ENCODE measurements at regions not wholly inside any gene's neighbourhood (a gene's known extent, or its start where the extent isn't known, plus 50 kb on each side); places are given as distances from the start of the nearest gene placed in this dataset.
"Not testable (repeated sequence)": the region's sequence is repeated elsewhere in the genome, so short reads cannot be mapped to it uniquely, and the experiment has no call there.

DNA sequence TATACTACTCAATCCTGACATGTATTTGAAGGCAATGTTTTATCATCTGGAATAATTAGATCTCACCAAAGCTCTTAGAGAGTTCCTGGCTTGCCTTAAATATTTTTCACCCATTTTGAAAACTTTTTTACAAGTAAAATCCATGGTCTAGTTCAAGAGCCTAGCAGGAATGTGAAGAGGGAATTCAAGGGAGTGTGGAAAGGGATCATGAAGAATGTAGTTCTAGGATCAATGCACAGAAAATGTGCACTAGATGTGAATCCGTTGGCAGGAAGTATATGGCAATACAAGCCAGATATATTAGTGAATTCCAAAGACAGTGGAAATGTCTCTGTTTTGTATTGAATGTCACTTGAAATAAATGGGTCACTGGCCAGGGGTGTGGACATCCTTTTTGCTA lies 167.9 kb upstream of the MOCS2 start:
- no peak for DNase-seq

DNA sequence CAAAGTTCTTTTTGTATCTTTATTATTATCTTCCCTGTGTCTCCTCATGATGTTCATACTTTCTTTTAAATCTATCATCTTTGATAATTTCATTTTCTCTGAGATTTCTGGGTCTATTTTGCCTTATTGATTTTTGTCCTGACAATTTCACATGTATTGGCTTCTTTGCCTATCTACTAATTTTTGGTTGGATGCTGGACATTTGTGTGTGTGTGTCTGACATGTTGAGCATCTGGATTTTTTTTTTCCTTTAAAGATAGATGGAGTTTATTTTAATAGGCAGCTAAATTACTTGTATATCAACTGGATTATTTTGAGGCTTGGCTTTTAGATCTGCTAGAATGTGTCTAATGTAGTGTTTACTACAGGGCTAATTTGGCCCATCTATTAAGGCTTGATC lies 178.0 kb upstream of the MOCS2 start:
- no peak for DNase-seq

DNA sequence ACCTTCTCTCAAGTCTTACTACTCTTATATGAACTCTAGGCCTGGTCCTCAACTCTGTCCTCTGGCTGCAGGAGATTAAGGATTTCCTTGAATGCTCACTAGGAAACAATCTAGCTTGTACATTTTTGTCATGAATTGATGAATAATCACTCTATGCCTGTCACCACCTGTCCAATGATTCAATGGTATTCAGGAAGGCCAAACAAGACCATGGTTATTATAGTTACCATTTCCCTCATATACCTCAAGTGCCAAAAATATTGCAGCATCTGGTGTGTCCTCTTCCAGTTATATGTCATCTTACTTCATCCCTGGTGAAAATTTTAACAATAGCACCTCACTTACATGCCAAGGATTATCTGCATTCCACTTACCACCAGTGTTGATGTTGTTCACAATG lies 179.0 kb upstream of the MOCS2 start:
- no peak for DNase-seq

DNA sequence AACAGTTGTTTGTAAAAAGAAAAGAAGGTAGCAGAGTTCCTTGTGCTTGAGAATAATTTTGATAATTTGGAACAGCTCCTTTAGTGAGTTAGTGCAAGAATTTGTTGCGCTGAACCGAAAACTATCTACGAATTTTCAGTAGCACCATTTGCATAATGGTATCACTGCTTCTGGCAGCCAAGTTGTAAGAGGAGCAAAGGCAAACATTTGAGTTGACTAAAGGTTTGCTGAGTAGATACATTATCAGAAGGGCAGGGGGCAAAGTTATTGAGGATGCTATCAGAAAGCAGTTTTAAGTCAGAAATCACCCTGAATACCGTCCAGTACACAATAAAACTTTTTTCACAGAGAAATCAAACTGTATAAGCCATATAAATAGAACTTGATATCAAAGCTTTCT lies 181.5 kb upstream of the MOCS2 start:
- DNase-seq, result no peak

DNA sequence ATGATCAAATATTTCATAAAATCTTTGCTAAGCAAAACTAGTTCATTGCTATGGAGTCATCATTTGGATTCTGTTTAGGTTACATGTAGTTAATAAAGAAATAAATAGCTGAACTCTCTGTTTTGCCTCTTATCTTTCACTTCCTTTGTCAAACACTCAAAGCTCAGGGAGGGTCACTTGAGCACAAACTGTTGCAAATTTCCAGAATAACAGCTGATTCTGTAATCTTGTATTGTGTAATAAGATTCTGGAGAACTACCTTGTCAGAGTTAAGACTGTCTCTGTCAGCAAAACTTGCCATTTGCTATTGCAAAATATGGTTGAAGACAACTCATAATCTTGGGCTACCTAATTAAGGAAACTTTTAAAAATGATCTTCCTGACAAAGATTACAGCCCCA lies 182.0 kb upstream of the MOCS2 start:
- no peak for DNase-seq

DNA sequence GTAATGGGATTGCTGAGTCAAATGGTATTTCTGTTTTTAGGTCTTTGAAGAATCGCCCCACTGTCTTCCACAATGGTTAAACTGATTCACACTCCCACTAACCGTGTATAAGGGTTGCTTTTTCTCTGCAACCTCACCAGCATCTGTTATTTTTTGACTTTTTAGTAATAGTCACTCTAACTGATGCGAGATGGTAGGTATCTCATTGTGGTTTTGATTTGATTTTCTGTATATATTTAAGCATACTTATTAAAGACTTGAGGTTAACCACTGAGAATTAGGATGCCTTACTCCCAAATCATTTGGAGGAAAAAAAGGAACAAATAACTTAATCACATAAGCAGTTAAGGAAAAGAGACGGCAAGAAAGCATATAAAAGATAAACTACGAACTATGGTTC lies 181.6 kb upstream of the FST start:
- no peak for DNase-seq

DNA sequence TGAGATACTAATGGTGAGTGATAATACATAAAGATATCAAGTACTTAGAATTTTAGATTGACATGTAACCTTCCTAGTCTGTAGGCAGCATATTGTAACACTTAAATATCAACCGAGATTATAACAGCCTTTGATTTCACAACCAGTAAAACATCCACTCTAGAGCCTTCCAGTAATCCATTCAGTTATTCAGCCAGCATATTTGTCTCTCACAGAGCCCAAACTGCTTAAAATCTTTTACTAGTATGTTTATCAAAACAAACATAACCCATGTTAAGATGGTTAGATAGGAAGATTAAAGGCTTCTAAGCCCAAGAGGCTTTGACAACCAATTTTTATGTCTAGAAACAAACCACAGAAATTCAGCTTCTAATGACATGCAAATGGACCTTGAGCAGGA lies 177.9 kb upstream of the FST start:
- DNase-seq, result no peak

DNA sequence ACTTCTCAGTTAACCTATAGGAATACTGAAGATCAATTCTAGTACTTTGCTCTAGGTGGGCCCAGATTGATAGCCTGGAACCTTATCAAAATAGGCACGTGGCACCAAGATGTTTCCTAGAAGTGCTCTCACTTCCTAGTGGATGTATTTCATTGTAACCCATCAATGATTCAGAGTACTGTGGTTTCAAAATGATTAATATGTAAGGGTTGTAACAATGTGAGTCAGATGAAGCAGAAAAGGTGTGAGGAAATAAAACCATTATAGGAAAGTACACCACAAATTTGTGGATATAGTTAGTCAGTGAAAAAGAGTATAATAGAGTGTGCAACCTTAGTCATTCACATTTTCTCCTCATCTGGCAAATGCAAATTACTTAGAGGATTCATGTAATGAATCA lies 177.3 kb upstream of the FST start:
- no peak for DNase-seq

DNA sequence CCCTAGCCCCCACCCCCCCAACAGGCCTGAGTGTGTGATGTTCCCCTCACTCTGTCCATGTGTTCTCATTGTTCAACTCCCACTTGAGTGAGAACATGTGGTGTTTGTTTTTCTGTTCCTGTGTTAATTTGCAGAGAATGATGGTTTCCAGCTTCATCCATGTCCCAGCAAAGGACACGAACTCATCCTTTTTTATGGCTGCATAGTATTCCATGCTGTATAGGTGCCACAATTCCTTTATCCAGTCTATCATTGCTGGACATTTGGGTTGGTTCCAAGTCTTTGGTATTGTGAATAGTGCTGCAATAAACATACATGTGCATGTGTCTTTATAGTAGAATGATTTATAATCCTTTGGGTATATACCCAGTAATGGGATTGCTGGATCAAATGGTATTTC lies 175.1 kb upstream of the FST start:
- not testable (repeated sequence) for DNase-seq

DNA sequence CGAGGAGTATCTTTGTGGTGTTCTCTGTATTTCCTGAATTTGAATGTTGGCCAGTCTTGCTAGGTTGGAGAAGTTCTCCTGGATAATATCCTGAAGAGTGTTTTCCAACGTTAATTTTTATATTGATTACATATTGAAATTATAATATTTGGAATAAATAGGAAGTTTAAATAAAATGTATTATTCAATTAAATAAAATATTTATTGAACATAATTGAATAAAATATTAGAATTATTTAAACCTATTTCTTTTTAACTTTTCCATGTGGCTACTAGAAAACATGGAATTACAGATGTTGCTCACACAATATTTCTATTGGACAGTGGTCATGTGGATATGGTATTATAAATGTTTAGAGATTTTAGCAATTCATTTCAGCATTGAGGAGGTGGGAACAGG lies 170.8 kb upstream of the FST start:
- no peak for DNase-seq

DNA sequence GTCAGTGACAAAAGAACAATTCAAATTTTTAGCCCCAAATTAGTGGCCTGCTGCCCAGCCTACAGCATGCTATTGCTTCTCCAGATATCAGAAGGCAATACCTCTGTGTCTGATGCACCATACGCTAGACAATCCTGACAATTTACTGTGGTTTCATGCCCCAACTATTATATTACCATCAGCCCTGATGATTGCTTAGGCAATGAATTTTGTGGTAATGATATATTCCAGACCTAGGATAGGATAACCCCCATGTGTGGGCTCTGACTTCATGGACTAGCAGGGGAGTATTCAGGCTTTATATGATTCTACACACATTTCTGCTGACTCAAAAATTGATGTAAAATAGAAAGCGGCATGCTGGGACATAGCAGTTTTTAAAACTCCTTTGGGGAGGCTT lies 168.7 kb upstream of the FST start:
- DNase-seq, result no peak

DNA sequence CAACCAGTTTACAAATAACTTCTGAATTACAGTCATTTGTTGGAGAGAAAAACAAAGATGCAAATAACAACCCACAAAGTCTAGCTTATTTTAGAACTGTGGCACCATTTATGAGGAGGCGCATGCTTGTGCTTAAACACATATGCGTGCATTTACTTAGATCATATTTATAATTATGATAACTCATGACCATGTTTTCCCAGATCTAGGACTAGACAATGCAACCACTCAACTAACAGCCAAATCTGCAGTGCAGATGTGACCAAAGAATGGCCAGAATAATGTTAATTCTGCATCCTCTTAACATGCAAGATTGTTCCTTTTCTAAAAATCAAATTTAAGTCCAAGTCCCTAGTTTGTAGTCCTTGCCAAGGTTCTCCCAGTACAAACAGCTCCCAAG lies 167.3 kb upstream of the FST start:
- DNase-seq, result no peak

DNA sequence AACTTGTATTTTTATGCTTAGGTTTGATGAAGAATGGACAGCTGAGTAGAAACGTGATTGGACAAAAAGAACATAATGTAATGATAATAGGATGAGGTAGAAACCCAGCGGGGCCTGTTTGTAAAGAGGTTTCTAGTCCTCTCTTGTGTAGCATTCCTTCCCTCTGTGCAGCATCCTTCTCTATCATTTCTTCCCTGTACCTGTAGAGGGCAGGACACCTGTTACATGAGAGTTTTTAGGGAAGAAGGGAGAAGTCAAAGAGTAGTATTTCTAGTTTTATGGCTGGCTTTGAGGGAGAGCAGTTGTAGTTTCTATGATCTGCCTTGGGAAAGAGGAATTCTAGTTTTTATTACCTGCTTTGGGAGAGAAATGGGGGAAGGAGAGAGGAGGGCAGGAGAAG lies 162.1 kb upstream of the FST start:
- no peak for DNase-seq

DNA sequence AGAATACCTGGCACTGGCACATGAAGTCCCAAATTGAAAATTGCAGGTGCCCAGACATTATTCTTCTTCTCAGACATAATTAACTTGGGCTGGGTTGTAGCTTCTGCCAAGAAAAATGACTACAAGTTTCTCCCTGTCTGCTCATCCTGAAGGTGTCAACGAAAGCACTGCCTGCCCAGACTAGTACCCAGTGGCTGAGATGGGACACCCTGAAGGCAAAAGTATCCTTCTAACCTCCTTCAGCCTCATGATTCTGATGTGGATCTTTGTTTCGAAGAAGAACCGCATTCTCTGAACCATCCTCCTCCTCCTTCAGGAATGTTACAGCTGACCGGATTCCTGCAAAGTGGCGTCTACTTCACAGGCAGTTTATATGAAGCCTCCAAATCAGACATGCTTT lies 161.1 kb upstream of the FST start:
- no peak for DNase-seq

DNA sequence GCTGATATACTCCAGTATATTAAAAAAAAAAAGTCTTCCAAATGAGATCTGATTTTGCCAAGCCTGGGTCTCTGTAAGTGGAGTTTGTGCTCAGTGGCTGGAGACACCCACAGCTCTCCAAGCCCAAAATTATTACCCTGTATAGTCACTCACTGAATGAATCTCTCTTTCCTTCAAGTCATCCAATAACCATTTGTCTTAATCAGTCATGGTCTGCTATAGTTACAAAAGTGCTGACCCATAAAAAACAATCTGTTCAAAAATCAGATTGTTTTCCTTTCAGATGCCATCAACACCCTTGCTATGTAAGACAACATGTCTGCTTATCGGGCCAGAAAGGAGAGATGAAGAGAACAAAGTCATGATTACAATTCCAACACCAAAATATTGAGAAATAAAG lies 159.4 kb upstream of the FST start:
- no peak for DNase-seq

DNA sequence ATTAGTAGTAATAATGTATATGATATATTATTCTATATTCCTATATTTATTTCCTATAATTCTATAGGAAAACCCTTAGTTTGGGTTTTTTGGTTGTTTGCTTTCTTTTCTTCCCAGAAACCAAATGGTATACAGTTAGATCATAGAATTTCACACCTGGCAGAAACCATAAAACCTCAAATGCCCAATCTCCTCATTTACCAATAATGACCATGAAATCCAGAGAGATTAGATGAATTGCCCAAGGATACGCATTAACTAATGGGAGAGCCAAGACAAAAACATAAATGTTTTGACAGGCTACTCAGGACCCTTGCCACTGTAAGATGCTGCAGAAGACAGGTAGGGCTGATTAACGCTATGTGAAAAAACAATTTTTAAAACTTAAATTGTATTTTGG lies 158.7 kb upstream of the FST start:
- DNase-seq, result no peak

DNA sequence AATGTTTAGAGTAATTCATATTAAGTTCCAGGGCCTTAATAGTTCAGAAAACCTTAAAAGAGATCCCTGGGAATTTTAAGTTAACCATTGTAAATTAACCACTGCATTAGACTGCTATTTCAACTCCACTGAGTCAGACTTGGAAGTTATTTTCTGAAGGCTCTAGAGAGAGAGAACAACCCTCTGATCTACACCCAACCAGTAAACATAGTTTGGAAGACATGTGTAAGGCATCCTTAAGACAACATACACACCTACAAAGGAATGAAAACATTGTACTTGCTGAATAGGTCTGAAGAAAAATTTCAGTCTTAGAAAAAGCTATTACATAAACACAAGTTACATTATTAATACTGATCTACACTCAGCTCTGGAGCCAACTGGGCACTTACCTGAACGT lies 158.2 kb upstream of the FST start:
- DNase-seq, result no peak

DNA sequence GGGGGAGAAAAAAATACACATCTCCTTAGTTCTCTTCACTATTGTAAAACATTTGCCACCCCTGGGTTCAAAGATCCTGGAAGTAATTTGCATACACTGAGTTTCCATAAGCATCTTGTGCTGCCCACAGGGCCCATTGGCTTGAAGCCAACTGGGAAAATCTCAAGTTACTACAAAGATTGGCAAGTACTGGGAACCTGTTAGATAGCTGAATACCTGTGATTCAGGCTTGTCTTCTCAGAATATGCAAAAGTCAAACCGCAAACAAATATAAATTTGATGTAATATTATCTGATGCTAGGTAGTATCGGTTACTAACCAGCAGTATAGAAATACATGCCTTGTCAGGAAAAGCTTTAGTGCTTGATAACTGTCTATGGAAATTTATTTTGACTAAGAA lies 156.9 kb upstream of the FST start:
- DNase-seq, result no peak

DNA sequence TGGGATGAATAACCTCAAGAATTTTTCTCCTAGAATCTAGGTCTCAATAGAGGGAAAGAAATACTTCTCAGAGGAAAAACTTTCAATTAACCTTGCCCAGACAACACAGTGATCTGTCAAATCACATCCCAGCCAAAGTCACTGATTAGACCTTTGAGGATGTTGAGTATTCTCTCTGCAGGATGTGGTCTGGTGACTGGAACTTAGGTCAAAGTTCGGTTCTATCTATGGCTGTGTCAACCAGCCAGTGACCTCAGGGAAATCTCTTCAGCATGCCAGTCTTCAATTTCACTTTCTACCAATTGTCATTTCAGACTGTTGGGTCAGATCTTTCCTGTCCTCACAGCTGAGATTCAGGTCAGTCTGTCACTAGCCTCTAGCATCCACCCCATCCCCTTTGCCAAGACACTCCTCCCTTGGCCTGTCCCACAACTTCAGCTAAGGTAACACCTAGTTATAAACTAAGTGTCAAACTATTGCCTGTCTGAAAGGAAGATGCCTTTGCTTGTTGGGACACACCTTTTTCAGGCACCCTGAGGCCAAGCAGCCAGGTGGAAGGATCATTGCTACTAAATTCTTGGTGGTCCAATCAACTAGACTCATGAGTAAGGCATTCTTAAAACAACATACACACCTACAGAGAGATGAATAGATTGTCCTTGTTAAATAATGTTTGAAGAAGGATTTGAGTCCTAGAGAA lies 156.3 kb upstream of the FST start:
- no peak for DNase-seq

DNA sequence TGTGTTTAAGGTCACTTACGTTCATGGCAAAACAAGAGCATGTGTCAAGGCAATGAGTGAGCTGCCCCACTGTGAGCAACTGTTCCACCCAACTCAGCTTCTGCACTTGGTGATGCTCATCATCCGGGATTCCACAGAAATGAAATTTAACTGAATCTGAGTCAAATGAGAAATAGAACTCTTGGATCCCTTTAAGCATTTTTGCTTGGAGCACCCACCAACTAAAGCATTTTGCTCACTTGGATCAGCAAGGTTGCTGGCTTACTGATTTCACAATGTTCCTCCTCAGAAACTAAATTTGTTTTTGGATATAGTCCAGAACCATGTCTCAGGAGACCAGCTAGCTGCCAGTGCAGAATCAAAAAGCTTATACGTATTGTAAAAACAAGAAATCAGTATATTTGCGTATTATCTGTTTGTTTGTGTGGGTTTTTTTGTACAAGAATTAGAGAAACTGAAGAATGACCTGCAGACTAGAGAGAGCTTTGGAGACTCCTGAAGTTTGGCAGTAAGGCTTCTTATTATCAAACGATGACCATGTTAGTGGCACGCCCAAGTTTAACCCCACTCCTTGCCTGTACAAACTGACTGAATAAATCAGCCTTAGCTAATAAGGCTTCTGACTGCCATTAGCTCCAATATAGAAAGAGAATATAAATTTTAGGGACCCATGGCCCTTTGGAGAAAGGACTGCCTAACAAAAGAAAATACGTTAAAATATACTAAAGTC lies 153.8 kb upstream of the FST start:
- DNase-seq, result no peak

DNA sequence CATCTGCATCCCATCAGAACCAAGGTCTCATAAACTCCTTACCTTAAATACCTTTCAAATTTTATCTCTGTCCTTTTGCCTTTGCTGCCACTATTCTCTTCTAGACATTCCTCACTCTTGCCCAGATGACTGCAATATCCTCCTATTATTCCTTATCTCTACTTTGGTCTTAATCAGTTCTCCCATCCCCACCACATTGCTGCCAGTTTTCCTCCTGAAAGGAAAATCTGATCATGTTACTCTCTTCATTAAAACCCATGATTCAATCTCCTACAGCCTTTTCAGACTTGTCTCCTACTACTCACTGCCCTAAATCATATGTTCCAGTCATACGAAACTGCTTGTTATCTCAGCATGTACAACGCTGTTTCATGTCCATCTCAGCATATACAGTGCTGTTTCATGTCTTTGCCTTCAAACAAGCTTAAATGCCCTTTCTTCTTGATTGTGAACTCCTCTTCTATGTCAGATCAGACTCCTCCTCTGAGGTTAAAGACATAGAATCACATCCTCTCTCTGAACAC lies 152.6 kb upstream of the FST start:
- no peak for DNase-seq

DNA sequence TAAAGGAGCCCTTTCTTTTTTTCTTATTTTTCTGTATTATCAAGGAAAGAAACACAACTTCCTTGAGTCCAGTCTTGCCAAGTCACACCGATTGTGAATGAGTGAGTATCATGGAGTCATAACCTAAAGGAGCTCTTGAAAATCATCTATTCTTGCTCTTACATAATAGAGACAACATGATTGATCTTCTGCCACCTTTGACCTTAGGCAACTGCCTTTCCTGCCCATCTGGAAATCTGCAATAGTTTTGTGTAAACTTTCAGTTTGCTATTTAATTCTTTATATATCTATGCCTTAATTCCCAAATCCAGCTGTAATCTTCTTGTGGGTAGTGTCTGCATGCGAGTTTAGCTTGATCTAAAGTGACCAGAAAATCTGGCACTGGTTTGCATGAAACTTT lies 149.9 kb upstream of the FST start:
- no peak for DNase-seq

DNA sequence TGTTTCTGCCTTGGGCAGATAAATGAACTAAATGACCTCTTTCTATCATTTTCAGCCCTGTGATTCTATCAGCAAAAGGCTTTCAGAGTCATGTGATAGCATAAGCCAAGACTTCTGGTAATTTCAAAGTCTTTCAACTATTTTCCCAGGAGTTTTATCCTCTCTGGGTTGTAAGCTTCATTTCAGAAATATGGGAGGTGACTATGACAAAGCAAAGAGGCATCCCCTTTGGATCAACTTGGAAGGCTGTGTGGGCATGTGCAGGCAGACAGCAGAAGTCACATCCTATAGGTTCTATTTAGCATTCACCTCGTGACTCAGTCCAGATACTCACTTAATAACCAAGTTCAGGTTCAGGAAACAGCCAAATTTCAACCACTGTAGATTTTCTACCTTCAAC lies 149.0 kb upstream of the FST start:
- DNase-seq, result no peak

DNA sequence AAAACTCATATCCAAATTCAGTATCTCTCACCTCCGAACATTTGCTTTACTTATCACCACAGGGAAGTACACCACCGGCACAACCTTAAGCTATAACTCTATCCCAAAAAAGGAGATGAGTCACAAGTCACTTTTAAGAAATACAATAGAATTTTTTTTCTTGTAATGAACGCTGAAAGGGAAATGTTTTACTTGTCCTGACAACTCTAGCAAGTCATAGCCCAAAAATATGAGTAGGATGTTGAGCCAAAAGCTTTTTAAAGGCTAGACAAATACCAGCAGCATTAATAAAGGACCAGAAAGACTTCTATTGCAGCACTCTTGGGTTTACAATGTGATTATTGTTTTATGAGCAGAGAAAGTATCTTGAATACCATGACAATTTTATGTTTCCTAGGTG lies 147.3 kb upstream of the FST start:
- no peak for DNase-seq

DNA sequence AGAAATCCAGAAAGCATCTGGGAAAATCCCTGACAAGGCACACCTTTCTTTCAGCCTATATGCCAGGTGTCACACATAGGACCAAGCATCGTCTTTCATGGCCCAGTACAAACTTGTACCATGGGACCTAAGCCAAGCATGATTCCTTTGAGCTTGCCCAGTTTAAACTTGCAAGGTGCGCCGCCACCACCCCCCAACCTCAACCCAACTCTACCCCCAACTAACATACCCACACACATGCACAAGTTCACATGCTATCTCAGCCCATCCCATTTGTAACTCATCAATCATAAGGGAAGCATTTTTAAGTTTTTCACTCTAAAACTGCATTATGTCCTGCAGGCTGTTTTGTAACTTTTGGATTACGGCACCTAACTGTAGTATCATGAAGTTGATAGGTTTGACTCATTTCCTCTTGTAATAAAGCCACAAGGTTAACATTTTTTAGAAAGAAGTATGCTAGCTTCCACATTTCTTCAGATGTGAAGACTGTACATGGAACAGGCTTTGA lies 145.9 kb upstream of the FST start:
- no peak for DNase-seq

Measured in left hindlimb (tissue), 1 donor.